SK-N-SH (cell line): ENCODE measurements at regions not wholly inside any gene's neighbourhood (a gene's known extent, or its start where the extent isn't known, plus 50 kb on each side); places are given as distances from the start of the nearest gene placed in this dataset.

ENCODE experiments used
- CTCF ChIA-PET: fragments of 300-600, 350-600 bp; formaldehyde crosslinking; extraction: SDS; loops from one replicate; lab custom pipeline; 2021; lab: Yijun Ruan, JAX
- POLR2A ChIA-PET: fragments of 350-600 bp; sonication (Branson Sonifier 250); formaldehyde crosslinking; extraction: SDS; loops from one replicate; lab custom pipeline; 2020; ENCODE audit warnings: antibody characterized with exemption, inconsistent platforms; lab: Yijun Ruan, JAX
- DNase-seq: peaks from one replicate; pipeline ENCODE4 v3.0.0; 2012
- H2AFZ ChIP-seq: fragments of 200-600 bp; sonication (generic); 2 replicates; pipeline ENCODE4 v1.8.1; 2016; ENCODE audit warnings: antibody characterized with exemption, mild to moderate bottlenecking, low read depth
- H3F3A ChIP-seq: fragments of 200-600 bp; sonication (generic); replicated peaks from 2 replicates; pipeline ENCODE3; 2016; ENCODE audit warnings: antibody characterized with exemption, mild to moderate bottlenecking; ENCODE audit not compliant: insufficient read depth
- H3K27ac ChIP-seq, 2 experiments: fragments of 200-500 bp in 1 of 2; fragments of 200-600 bp in 1 of 2; sonication (Bioruptor generic) in 1 of 2; sonication (generic), shearing (Covaris generic) in 1 of 2; 2 replicates each; pipeline versions ENCODE4 v1.5.1 to v1.6.1; 2014 to 2016; ENCODE audit warnings: low read depth in 2 of 2, inconsistent platforms in 1 of 2, low read length in 1 of 2, mild to moderate bottlenecking in 1 of 2, mixed read lengths in 1 of 2
- H3K27me3 ChIP-seq: fragments of 200-600 bp; sonication (generic), shearing (Covaris generic); 2 replicates; pipeline ENCODE4 v1.6.1; 2016; ENCODE audit warnings: mixed run types; ENCODE audit not compliant: insufficient read depth
- H3K36me3 ChIP-seq, 2 experiments: fragments of 200-500 bp in 1 of 2; fragments of 200-600 bp in 1 of 2; sonication (Bioruptor generic) in 1 of 2; sonication (generic) in 1 of 2; replicated peaks in 1 of 2; 2 replicates each; pipeline versions ENCODE3 to v1.5.1; 2014 to 2016; ENCODE audit warnings: low read length in 1 of 2, mild to moderate bottlenecking in 1 of 2; ENCODE audit not compliant: insufficient read depth in 2 of 2, control insufficient read depth in 1 of 2
- H3K4me1 ChIP-seq, 2 experiments: fragments of 200-500 bp in 1 of 2; fragments of 200-600 bp in 1 of 2; sonication (Bioruptor generic) in 1 of 2; sonication (generic), shearing (Covaris generic) in 1 of 2; 2 replicates each; pipeline versions ENCODE4 v1.5.1 to v1.6.1; 2014 to 2016; ENCODE audit warnings: low read depth in 1 of 2, low read length in 1 of 2, mixed run types in 1 of 2; ENCODE audit not compliant: insufficient read depth in 2 of 2, control insufficient read depth in 1 of 2
- H3K4me2 ChIP-seq: fragments of 200-600 bp; sonication (generic), shearing (Covaris generic); 2 replicates; pipeline ENCODE4 v1.6.1; 2017; ENCODE audit warnings: mixed run types
- H3K4me3 ChIP-seq, 2 experiments: fragments of 200-500 bp in 1 of 2; fragments of 200-600 bp in 1 of 2; sonication (Bioruptor generic) in 1 of 2; sonication (generic), shearing (Covaris generic) in 1 of 2; 2 replicates each; pipeline versions ENCODE4 v1.5.1 to v1.8.1; 2014 to 2016; ENCODE audit warnings: low read depth in 2 of 2, inconsistent platforms in 1 of 2, low read length in 1 of 2, mild to moderate bottlenecking in 1 of 2, mixed read lengths in 1 of 2, moderate library complexity in 1 of 2
- H3K79me2 ChIP-seq: fragments of 200-600 bp; sonication (generic); 2 replicates; pipeline ENCODE4 v1.8.1; 2017; ENCODE audit warnings: mild to moderate bottlenecking; ENCODE audit not compliant: insufficient read depth
- H3K9ac ChIP-seq: fragments of 200-600 bp; sonication (generic); 2 replicates; pipeline ENCODE4 v1.6.1; 2017; ENCODE audit warnings: mixed run types
- H3K9me2 ChIP-seq: fragments of 200-600 bp; sonication (generic); 2 replicates; pipeline ENCODE4 v1.6.1; 2017; ENCODE audit warnings: mixed run types
- H3K9me3 ChIP-seq: fragments of 200-600 bp; sonication (generic); 2 replicates; pipeline ENCODE4 v1.6.1; 2017; ENCODE audit warnings: mixed run types, mild to moderate bottlenecking, moderate library complexity
- H4K20me1 ChIP-seq: fragments of 200-600 bp; sonication (generic); 2 replicates; pipeline ENCODE4 v1.6.1; 2017; ENCODE audit warnings: mild to moderate bottlenecking, mixed run types; ENCODE audit not compliant: insufficient read depth
- CHD2 ChIP-seq: fragments of 150-350 bp; IDR thresholded peaks from 2 replicates; pipeline ENCODE4 v1.6.1; 2018; ENCODE audit warnings: low read length; ENCODE audit not compliant: partially characterized antibody
- GABPA ChIP-seq: IDR thresholded peaks from 2 replicates; pipeline ENCODE4 v1.4.0; 2012; ENCODE audit warnings: low read depth, mild to moderate bottlenecking
- MEF2A ChIP-seq: IDR thresholded peaks from 2 replicates; pipeline ENCODE4 v1.4.0; 2012; ENCODE audit warnings: low read depth, borderline replicate concordance
- MXI1 ChIP-seq: IDR thresholded peaks from 2 replicates; pipeline ENCODE4 v1.6.1; 2012; ENCODE audit warnings: mild to moderate bottlenecking, low read depth, low read length, improper control_type of control experiment
- NRF1 ChIP-seq: IDR thresholded peaks from 2 replicates; pipeline ENCODE4 v1.6.1; 2012; ENCODE audit warnings: low read depth, mild to moderate bottlenecking, low read length
- PBX3 ChIP-seq: IDR thresholded peaks from 2 replicates; pipeline ENCODE4; 2012
- POLR2AphosphoS5 ChIP-seq: IDR thresholded peaks from 2 replicates; pipeline ENCODE4 v1.6.1; 2012; ENCODE audit warnings: low read depth, low read length
- RFX5 ChIP-seq: IDR thresholded peaks from 2 replicates; pipeline ENCODE4 v1.6.1; 2012; ENCODE audit warnings: mild to moderate bottlenecking, improper control_type of control experiment, low read length
- SIN3A ChIP-seq: IDR thresholded peaks from 2 replicates; pipeline ENCODE4 v1.6.1; 2012; ENCODE audit warnings: low read depth, mild to moderate bottlenecking, low read length, moderate library complexity, borderline replicate concordance
- WGBS: methylation state at CpG from one replicate; pipeline ENCODE4 v1.1.6; 2017; ENCODE audit warnings: low lambda C conversion rate; 5-methylcytosine and 5-hydroxymethylcytosine counted together
- TF ChIP-seq, protein P1 (sequence below): IDR thresholded peaks from 2 replicates; pipeline ENCODE4 v1.4.0; 2012; ENCODE audit warnings: low read depth, borderline replicate concordance
- TF ChIP-seq, protein P2 (sequence below): IDR thresholded peaks from 2 replicates; pipeline ENCODE4 v1.6.1; 2012; ENCODE audit warnings: mild to moderate bottlenecking, low read depth, low read length, moderate library complexity

DNA sequence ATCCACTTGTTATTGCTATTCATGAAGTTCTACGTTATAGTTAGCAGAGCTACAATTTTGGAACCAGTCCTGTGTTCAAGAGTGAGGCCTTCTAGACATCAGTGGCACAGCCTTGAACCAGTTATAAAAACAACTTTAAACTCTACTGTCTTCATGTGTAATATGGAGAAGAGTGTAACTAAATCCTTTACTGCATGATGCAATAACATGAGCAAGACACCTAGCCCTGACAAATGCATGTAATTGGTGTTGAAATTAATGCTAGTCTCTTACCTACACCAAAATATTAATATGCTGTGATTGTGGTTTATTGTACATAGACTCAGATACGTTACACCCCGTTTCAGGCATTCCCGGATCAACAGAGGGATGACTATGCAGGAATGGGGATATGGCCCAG lies 654.6 kb downstream of the IRX1 start:
- POLR2A ChIA-PET, result no interaction called here

GRCh38 chr5:4252385-4252784 lies 656.8 kb downstream of the IRX1 start:
- H3K9me2 ChIP-seq, result no peaks in the 10 kb centered on the region
- no peaks in the 10 kb centered on the region for H3K36me3 ChIP-seq
- DNase-seq, result no peak
- H2AFZ ChIP-seq, result no peak overlapping the region
- H3K27ac ChIP-seq, result no peak overlapping the region
- no peaks in the 10 kb centered on the region for H3K79me2 ChIP-seq
- H3F3A ChIP-seq, result no peaks in the 10 kb centered on the region
- ChIA-PET POLR2A (no interaction called here), CTCF (no interaction called here)
- WGBS, result 2% methylated on average over 4 of the region's 4 CpGs
- no peak for TF ChIP-seq GABPA
- H3K4me3 ChIP-seq, result no peak overlapping the region
- no peaks in the 10 kb centered on the region for H4K20me1 ChIP-seq
- no peak overlapping the region for H3K9ac ChIP-seq
- no peaks in the 10 kb centered on the region; the same call in 1 of the 2 replicates for H3K9me3 ChIP-seq
- H3K27me3 ChIP-seq, result no peaks in the 10 kb centered on the region
- no peaks in the 10 kb centered on the region for H3K4me1 ChIP-seq
- H3K4me2 ChIP-seq, result no peak overlapping the region

More for the DNA sequence above, 654.6 kb downstream of the IRX1 start:
- TF ChIP-seq SIN3A, result no peak
- TF ChIP-seq CHD2, result no peak
- TF ChIP-seq, protein P1, sequence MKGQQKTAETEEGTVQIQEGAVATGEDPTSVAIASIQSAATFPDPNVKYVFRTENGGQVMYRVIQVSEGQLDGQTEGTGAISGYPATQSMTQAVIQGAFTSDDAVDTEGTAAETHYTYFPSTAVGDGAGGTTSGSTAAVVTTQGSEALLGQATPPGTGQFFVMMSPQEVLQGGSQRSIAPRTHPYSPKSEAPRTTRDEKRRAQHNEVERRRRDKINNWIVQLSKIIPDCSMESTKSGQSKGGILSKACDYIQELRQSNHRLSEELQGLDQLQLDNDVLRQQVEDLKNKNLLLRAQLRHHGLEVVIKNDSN, result no peak
- no peak for TF ChIP-seq NRF1
- TF ChIP-seq, protein P2, sequence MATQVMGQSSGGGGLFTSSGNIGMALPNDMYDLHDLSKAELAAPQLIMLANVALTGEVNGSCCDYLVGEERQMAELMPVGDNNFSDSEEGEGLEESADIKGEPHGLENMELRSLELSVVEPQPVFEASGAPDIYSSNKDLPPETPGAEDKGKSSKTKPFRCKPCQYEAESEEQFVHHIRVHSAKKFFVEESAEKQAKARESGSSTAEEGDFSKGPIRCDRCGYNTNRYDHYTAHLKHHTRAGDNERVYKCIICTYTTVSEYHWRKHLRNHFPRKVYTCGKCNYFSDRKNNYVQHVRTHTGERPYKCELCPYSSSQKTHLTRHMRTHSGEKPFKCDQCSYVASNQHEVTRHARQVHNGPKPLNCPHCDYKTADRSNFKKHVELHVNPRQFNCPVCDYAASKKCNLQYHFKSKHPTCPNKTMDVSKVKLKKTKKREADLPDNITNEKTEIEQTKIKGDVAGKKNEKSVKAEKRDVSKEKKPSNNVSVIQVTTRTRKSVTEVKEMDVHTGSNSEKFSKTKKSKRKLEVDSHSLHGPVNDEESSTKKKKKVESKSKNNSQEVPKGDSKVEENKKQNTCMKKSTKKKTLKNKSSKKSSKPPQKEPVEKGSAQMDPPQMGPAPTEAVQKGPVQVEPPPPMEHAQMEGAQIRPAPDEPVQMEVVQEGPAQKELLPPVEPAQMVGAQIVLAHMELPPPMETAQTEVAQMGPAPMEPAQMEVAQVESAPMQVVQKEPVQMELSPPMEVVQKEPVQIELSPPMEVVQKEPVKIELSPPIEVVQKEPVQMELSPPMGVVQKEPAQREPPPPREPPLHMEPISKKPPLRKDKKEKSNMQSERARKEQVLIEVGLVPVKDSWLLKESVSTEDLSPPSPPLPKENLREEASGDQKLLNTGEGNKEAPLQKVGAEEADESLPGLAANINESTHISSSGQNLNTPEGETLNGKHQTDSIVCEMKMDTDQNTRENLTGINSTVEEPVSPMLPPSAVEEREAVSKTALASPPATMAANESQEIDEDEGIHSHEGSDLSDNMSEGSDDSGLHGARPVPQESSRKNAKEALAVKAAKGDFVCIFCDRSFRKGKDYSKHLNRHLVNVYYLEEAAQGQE, result no peak
- TF ChIP-seq RFX5, result no peak
- no peak for TF ChIP-seq MXI1
- TF ChIP-seq POLR2AphosphoS5, result no peak
- no peak for TF ChIP-seq PBX3
- no peak for TF ChIP-seq MEF2A
- Histone ChIP-seq H3K4me1 (no peaks in the 10 kb centered on the region), H2AFZ (no peak overlapping the region), H3K27ac (no peak overlapping the region), H3K4me3 (no peak overlapping the region), H3K27me3 (no peaks in the 10 kb centered on the region), H3K9me3 (no peaks in the 10 kb centered on the region), H3K9me2 (no peaks in the 10 kb centered on the region), H3K9ac (no peak overlapping the region), H3F3A (no peaks in the 10 kb centered on the region), H3K36me3 (no peaks in the 10 kb centered on the region), H3K4me2 (no peak overlapping the region), H4K20me1 (no peaks in the 10 kb centered on the region), H3K79me2 (no peaks in the 10 kb centered on the region)
- CTCF ChIA-PET, result no interaction called here
- WGBS, result 6% methylated on average over 4 of the region's 4 CpGs
- no peak for DNase-seq
